SK-N-SH (cell line): ENCODE measurements at regions not wholly inside any gene's neighbourhood (a gene's known extent, or its start where the extent isn't known, plus 50 kb on each side); places are given as distances from the start of the nearest gene placed in this dataset.

Experiments
- CTCF ChIA-PET: fragments of 300-600, 350-600 bp; formaldehyde crosslinking; extraction: SDS; loops from one replicate; lab custom pipeline; 2021; lab: Yijun Ruan, JAX
- POLR2A ChIA-PET: fragments of 350-600 bp; sonication (Branson Sonifier 250); formaldehyde crosslinking; extraction: SDS; loops from one replicate; lab custom pipeline; 2020; ENCODE audit warnings: antibody characterized with exemption, inconsistent platforms; lab: Yijun Ruan, JAX
- DNase-seq: peaks from one replicate; pipeline ENCODE4 v3.0.0; 2012
- H2AFZ ChIP-seq: fragments of 200-600 bp; sonication (generic); 2 replicates; pipeline ENCODE4 v1.8.1; 2016; ENCODE audit warnings: antibody characterized with exemption, mild to moderate bottlenecking, low read depth
- H3F3A ChIP-seq: fragments of 200-600 bp; sonication (generic); replicated peaks from 2 replicates; pipeline ENCODE3; 2016; ENCODE audit warnings: antibody characterized with exemption, mild to moderate bottlenecking; ENCODE audit not compliant: insufficient read depth
- H3K27ac ChIP-seq, 2 experiments: fragments of 200-500 bp in 1 of 2; fragments of 200-600 bp in 1 of 2; sonication (Bioruptor generic) in 1 of 2; sonication (generic), shearing (Covaris generic) in 1 of 2; 2 replicates each; pipeline versions ENCODE4 v1.5.1 to v1.6.1; 2014 to 2016; ENCODE audit warnings: low read depth in 2 of 2, inconsistent platforms in 1 of 2, low read length in 1 of 2, mild to moderate bottlenecking in 1 of 2, mixed read lengths in 1 of 2
- H3K27me3 ChIP-seq: fragments of 200-600 bp; sonication (generic), shearing (Covaris generic); 2 replicates; pipeline ENCODE4 v1.6.1; 2016; ENCODE audit warnings: mixed run types; ENCODE audit not compliant: insufficient read depth
- H3K36me3 ChIP-seq, 2 experiments: fragments of 200-500 bp in 1 of 2; fragments of 200-600 bp in 1 of 2; sonication (Bioruptor generic) in 1 of 2; sonication (generic) in 1 of 2; replicated peaks in 1 of 2; 2 replicates each; pipeline versions ENCODE3 to v1.5.1; 2014 to 2016; ENCODE audit warnings: low read length in 1 of 2, mild to moderate bottlenecking in 1 of 2; ENCODE audit not compliant: insufficient read depth in 2 of 2, control insufficient read depth in 1 of 2
- H3K4me1 ChIP-seq, 2 experiments: fragments of 200-500 bp in 1 of 2; fragments of 200-600 bp in 1 of 2; sonication (Bioruptor generic) in 1 of 2; sonication (generic), shearing (Covaris generic) in 1 of 2; 2 replicates each; pipeline versions ENCODE4 v1.5.1 to v1.6.1; 2014 to 2016; ENCODE audit warnings: low read depth in 1 of 2, low read length in 1 of 2, mixed run types in 1 of 2; ENCODE audit not compliant: insufficient read depth in 2 of 2, control insufficient read depth in 1 of 2
- H3K4me2 ChIP-seq: fragments of 200-600 bp; sonication (generic), shearing (Covaris generic); 2 replicates; pipeline ENCODE4 v1.6.1; 2017; ENCODE audit warnings: mixed run types
- H3K4me3 ChIP-seq, 2 experiments: fragments of 200-500 bp in 1 of 2; fragments of 200-600 bp in 1 of 2; sonication (Bioruptor generic) in 1 of 2; sonication (generic), shearing (Covaris generic) in 1 of 2; 2 replicates each; pipeline versions ENCODE4 v1.5.1 to v1.8.1; 2014 to 2016; ENCODE audit warnings: low read depth in 2 of 2, inconsistent platforms in 1 of 2, low read length in 1 of 2, mild to moderate bottlenecking in 1 of 2, mixed read lengths in 1 of 2, moderate library complexity in 1 of 2
- H3K79me2 ChIP-seq: fragments of 200-600 bp; sonication (generic); 2 replicates; pipeline ENCODE4 v1.8.1; 2017; ENCODE audit warnings: mild to moderate bottlenecking; ENCODE audit not compliant: insufficient read depth
- H3K9ac ChIP-seq: fragments of 200-600 bp; sonication (generic); 2 replicates; pipeline ENCODE4 v1.6.1; 2017; ENCODE audit warnings: mixed run types
- H3K9me2 ChIP-seq: fragments of 200-600 bp; sonication (generic); 2 replicates; pipeline ENCODE4 v1.6.1; 2017; ENCODE audit warnings: mixed run types
- H3K9me3 ChIP-seq: fragments of 200-600 bp; sonication (generic); 2 replicates; pipeline ENCODE4 v1.6.1; 2017; ENCODE audit warnings: mixed run types, mild to moderate bottlenecking, moderate library complexity
- H4K20me1 ChIP-seq: fragments of 200-600 bp; sonication (generic); 2 replicates; pipeline ENCODE4 v1.6.1; 2017; ENCODE audit warnings: mild to moderate bottlenecking, mixed run types; ENCODE audit not compliant: insufficient read depth
- ELF1 ChIP-seq: IDR thresholded peaks from 2 replicates; pipeline ENCODE4 v1.4.0; 2012
- EP300 ChIP-seq, 2 experiments: IDR thresholded peaks; 2 replicates each; pipeline versions ENCODE4 v1.4.0 to v1.6.1; 2012; ENCODE audit warnings: borderline replicate concordance in 1 of 2, low read depth in 1 of 2, low read length in 1 of 2
- EZH2phosphoT487 ChIP-seq: fragments of 200-600 bp; sonication (generic); IDR thresholded peaks from 2 replicates; pipeline ENCODE4 v1.6.1; 2017; ENCODE audit warnings: low read depth, mixed run types, mild to moderate bottlenecking, antibody characterized with exemption, moderate library complexity, borderline replicate concordance
- FOSL2 ChIP-seq: IDR thresholded peaks from 2 replicates; pipeline ENCODE4 v1.4.0; 2012; ENCODE audit warnings: low read depth, mild to moderate bottlenecking, moderate library complexity, borderline replicate concordance
- FOXM1 ChIP-seq: IDR thresholded peaks from 2 replicates; pipeline ENCODE4 v1.4.0; 2012; ENCODE audit warnings: low read depth, mild to moderate bottlenecking
- GABPA ChIP-seq: IDR thresholded peaks from 2 replicates; pipeline ENCODE4 v1.4.0; 2012; ENCODE audit warnings: low read depth, mild to moderate bottlenecking
- NFIC ChIP-seq: IDR thresholded peaks from 2 replicates; pipeline ENCODE4 v1.4.0; 2012; ENCODE audit warnings: borderline replicate concordance
- RAD21 ChIP-seq: IDR thresholded peaks from 2 replicates; pipeline ENCODE4 v1.6.1; 2012; ENCODE audit warnings: mild to moderate bottlenecking, low read length
- RFX5 ChIP-seq: IDR thresholded peaks from 2 replicates; pipeline ENCODE4 v1.6.1; 2012; ENCODE audit warnings: mild to moderate bottlenecking, improper control_type of control experiment, low read length
- RXRA ChIP-seq: IDR thresholded peaks from 2 replicates; pipeline ENCODE4 v1.4.0; 2012; ENCODE audit warnings: low read depth, mild to moderate bottlenecking, borderline replicate concordance
- SIN3A ChIP-seq: IDR thresholded peaks from 2 replicates; pipeline ENCODE4 v1.6.1; 2012; ENCODE audit warnings: low read depth, mild to moderate bottlenecking, low read length, moderate library complexity, borderline replicate concordance
- TEAD4 ChIP-seq: IDR thresholded peaks from 2 replicates; pipeline ENCODE4 v1.4.0; 2012; ENCODE audit warnings: mild to moderate bottlenecking, borderline replicate concordance; ENCODE audit not compliant: insufficient read depth
- WGBS: methylation state at CpG from one replicate; pipeline ENCODE4 v1.1.6; 2017; ENCODE audit warnings: low lambda C conversion rate; 5-methylcytosine and 5-hydroxymethylcytosine counted together
- TF ChIP-seq, protein P1 (sequence below): fragments of 150-350 bp; IDR thresholded peaks from 2 replicates; pipeline ENCODE4 v1.6.1; 2017; ENCODE audit warnings: antibody characterized with exemption, low read length, low read depth, borderline replicate concordance
- TF ChIP-seq, protein P2 (sequence below): IDR thresholded peaks from 2 replicates; pipeline ENCODE4 v1.4.0; 2012; ENCODE audit warnings: low read depth, borderline replicate concordance
- TF ChIP-seq, protein P3 (sequence below): IDR thresholded peaks from 2 replicates; pipeline ENCODE4 v1.4.0; 2012; ENCODE audit warnings: low read depth

DNA sequence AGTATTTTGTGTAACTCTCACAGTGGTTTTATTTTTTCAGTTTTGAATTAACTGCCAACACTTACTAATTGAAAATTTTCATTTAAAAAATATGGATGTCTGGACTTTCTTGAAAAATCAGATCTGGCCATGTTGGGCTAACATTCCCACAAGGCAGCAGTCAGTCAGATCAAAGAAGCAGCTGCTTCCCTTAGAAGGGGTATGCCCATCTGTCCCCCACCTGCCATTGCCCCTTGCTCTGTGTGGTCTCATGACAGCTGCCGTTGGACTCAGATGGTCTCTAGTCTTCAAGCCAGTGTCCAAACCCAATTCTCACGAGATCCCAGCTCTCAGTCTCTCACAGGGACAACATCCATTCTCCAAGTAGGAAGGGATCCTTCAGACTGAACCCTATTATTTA is 212.1 kb upstream of the GHITM start:
- 20% methylated on average over 1 of the region's 2 CpGs for whole genome bisulfite sequencing
- Histone ChIP-seq H3K9ac (no peak overlapping the region), H3K4me3 (no peak overlapping the region), H3K27ac (no peak overlapping the region), H3K9me3 (no peaks in the 10 kb centered on the region), H3K4me2 (no peak overlapping the region), H2AFZ (no peak overlapping the region), H4K20me1 (no peaks in the 10 kb centered on the region), H3K79me2 (no peaks in the 10 kb centered on the region), H3F3A (no peaks in the 10 kb centered on the region)
- POLR2A ChIA-PET = no interaction called here
- no peak for DNase-seq
- CTCF ChIA-PET = interaction anchor here (0.9 kb wide), 1 partner anchor 8 kb away, joined by 3 read pairs; no protein-coding TSS in a partner anchor
- TF ChIP-seq SIN3A = no peak
- TF ChIP-seq, all 33 proteins: peak for 0
- H3K9me2 ChIP-seq = no peaks in the 10 kb centered on the region
- no peaks in the 10 kb centered on the region for H3K36me3 ChIP-seq
- no peaks in the 10 kb centered on the region for H3K27me3 ChIP-seq
- no peaks in the 10 kb centered on the region for H3K4me1 ChIP-seq

DNA sequence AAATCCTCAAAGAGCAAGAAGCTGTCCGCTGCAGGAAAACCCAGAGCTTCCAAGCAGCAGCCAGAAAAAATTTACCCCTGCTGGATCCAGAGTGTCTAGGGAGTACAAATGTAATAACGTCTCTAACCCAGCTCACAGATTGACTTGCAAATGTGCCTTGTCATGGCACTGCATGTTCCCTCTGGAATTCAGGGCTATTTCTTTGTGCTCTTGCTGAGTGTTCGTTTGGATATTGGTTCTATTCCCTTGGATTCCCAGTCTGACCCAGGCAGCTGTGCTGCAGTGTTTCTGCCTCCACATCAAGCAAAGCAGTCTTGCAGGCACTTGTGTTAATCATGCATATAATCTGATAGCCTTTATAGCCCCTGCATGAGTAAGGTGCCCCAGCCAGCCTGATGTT is 209.9 kb upstream of the GHITM start:
- no peak overlapping the region for H3K9ac ChIP-seq
- H3K9me2 ChIP-seq = no peaks in the 10 kb centered on the region
- ChIA-PET POLR2A (no interaction called here), CTCF (no interaction called here)
- H4K20me1 ChIP-seq = no peaks in the 10 kb centered on the region
- H2AFZ ChIP-seq = no peak overlapping the region
- H3K36me3 ChIP-seq = no peaks in the 10 kb centered on the region
- TF ChIP-seq FOXM1 = no peak
- no peak for TF ChIP-seq RXRA
- TF ChIP-seq RFX5 = no peak
- TF ChIP-seq FOSL2 = no peak
- TF ChIP-seq, protein P1, sequence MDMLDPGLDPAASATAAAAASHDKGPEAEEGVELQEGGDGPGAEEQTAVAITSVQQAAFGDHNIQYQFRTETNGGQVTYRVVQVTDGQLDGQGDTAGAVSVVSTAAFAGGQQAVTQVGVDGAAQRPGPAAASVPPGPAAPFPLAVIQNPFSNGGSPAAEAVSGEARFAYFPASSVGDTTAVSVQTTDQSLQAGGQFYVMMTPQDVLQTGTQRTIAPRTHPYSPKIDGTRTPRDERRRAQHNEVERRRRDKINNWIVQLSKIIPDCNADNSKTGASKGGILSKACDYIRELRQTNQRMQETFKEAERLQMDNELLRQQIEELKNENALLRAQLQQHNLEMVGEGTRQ = no peak
- TF ChIP-seq, protein P2, sequence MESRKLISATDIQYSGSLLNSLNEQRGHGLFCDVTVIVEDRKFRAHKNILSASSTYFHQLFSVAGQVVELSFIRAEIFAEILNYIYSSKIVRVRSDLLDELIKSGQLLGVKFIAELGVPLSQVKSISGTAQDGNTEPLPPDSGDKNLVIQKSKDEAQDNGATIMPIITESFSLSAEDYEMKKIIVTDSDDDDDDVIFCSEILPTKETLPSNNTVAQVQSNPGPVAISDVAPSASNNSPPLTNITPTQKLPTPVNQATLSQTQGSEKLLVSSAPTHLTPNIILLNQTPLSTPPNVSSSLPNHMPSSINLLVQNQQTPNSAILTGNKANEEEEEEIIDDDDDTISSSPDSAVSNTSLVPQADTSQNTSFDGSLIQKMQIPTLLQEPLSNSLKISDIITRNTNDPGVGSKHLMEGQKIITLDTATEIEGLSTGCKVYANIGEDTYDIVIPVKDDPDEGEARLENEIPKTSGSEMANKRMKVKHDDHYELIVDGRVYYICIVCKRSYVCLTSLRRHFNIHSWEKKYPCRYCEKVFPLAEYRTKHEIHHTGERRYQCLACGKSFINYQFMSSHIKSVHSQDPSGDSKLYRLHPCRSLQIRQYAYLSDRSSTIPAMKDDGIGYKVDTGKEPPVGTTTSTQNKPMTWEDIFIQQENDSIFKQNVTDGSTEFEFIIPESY = no peak
- TF ChIP-seq EP300 (IDR thresholded peaks at IDR 0.05; ENCODE audit: borderline replicate concordance in 1 of 2, low read depth in 1 of 2, low read length in 1 of 2) = no peak
- no peak for TF ChIP-seq TEAD4
- TF ChIP-seq EZH2phosphoT487 = no peak
- TF ChIP-seq RAD21 = no peak
- TF ChIP-seq NFIC = no peak
- TF ChIP-seq GABPA = no peak
- TF ChIP-seq ELF1 = no peak
- TF ChIP-seq, protein P3, sequence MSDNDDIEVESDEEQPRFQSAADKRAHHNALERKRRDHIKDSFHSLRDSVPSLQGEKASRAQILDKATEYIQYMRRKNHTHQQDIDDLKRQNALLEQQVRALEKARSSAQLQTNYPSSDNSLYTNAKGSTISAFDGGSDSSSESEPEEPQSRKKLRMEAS = no peak
- H3K4me1 ChIP-seq = no peaks in the 10 kb centered on the region; a peak in 1 of 4 replicates
- no peaks in the 10 kb centered on the region for H3K79me2 ChIP-seq
- 9% methylated on average over 3 of the region's 3 CpGs for WGBS
- H3K27me3 ChIP-seq = no peaks in the 10 kb centered on the region
- no peak for DNase-seq
- H3K27ac ChIP-seq = no peak overlapping the region
- no peaks in the 10 kb centered on the region for H3F3A ChIP-seq
- H3K9me3 ChIP-seq = no peaks in the 10 kb centered on the region
- no peak overlapping the region for H3K4me3 ChIP-seq
- no peak overlapping the region for H3K4me2 ChIP-seq
